HG03135 (cell line): ENCODE measurements at regions not wholly inside any gene's neighbourhood (a gene's known extent, or its start where the extent isn't known, plus 50 kb on each side); places are given as distances from the start of the nearest gene placed in this dataset.

Source experiments
- ATAC-seq: cut with Tn5 transposase; IDR thresholded peaks from one replicate; pipeline ENCODE4 v1.9.1; 2021; ENCODE audit warnings: mild to moderate bottlenecking, moderate library complexity; ENCODE audit not compliant: unreplicated experiment

- ATAC-seq, result no peak
Measured at GRCh38 chr18:78540636-78541529, 438.7 kb upstream of the SALL3 start.

- ATAC-seq, result no peak
Measured at GRCh38 chr18:78542204-78542603, 437.4 kb upstream of the SALL3 start.

GRCh38 chr18:78543201-78543725 is 436.4 kb upstream of the SALL3 start:
- no peak for ATAC-seq

- no peak for ATAC-seq
Measured at GRCh38 chr18:78546281-78546680, 433.3 kb upstream of the SALL3 start.

- no peak for ATAC-seq
Measured at GRCh38 chr18:78547817-78548216, 431.8 kb upstream of the SALL3 start.

GRCh38 chr18:78548261-78549058 is 431.2 kb upstream of the SALL3 start:
- ATAC-seq, result no peak

GRCh38 chr18:78549971-78550370 is 429.6 kb upstream of the SALL3 start:
- no peak for ATAC-seq

GRCh38 chr18:78554944-78555608 is 424.5 kb upstream of the SALL3 start:
- ATAC-seq, result no peak

GRCh38 chr18:78557371-78557770 is 422.2 kb upstream of the SALL3 start:
- no peak for ATAC-seq

- no peak for ATAC-seq
Measured at GRCh38 chr18:78558101-78558810, 421.4 kb upstream of the SALL3 start.

GRCh38 chr18:78558948-78559347 is 420.7 kb upstream of the SALL3 start:
- ATAC-seq, result no peak

- no peak for ATAC-seq
Measured at GRCh38 chr18:78559584-78559983, 420.0 kb upstream of the SALL3 start.

- ATAC-seq, result no peak
Measured at GRCh38 chr18:78561757-78562510, 417.7 kb upstream of the SALL3 start.

GRCh38 chr18:78562531-78562961 is 417.1 kb upstream of the SALL3 start:
- no peak for ATAC-seq

- no peak for ATAC-seq
Measured at GRCh38 chr18:78563110-78563509, 416.5 kb upstream of the SALL3 start.

GRCh38 chr18:78564030-78564429 is 415.6 kb upstream of the SALL3 start:
- ATAC-seq, result no peak

GRCh38 chr18:78564518-78564917 is 415.1 kb upstream of the SALL3 start:
- no peak for ATAC-seq

- no peak for ATAC-seq
Measured at GRCh38 chr18:78565240-78565639, 414.4 kb upstream of the SALL3 start.

GRCh38 chr18:78566065-78566464 is 413.6 kb upstream of the SALL3 start:
- no peak for ATAC-seq

- no peak for ATAC-seq
Measured at GRCh38 chr18:78566720-78567119, 412.9 kb upstream of the SALL3 start.
